ENCODE measurements at regions not wholly inside any gene's neighbourhood (a gene's known extent, or its start where the extent isn't known, plus 50 kb on each side); places are given as distances from the start of the nearest gene placed in this dataset.
A peak's percentile ranks its signal among the peaks of the same experiment; 100 is the strongest.

GRCh38 chr14:38105106-38105702 lies 102.5 kb upstream of the SSTR1 start:
- Histone ChIP-seq H3K9me3 (replicated peaks in 1 of 2; ENCODE audit: control insufficient read depth in 1 of 2, insufficient read depth in 1 of 2, low read length in 2 of 2) (peaks cover 13 to 19% of the 10 kb centered on the region in 2 donors), H3K27me3 (ENCODE audit: control insufficient read depth in 2 of 2, insufficient read depth in 2 of 2, low read length in 2 of 2) (no peaks in the 10 kb centered on the region), H3K9ac (ENCODE audit: insufficient read depth, low read length, poor library complexity, severe bottlenecking) (no peak overlapping the region), H3K4me1 (ENCODE audit: control insufficient read depth in 1 of 2, insufficient read depth in 2 of 2, low read length in 2 of 2) (no peaks in the 10 kb centered on the region), H3K4me3 (replicated peaks in 1 of 3; ENCODE audit: low read depth in 2 of 3, low read length in 3 of 3) (no peak overlapping the region), H3K27ac (ENCODE audit: low read depth in 1 of 2, low read length in 2 of 2) (no peak overlapping the region), H3K36me3 (replicated peaks in 1 of 2; ENCODE audit: control insufficient read depth in 1 of 2, insufficient read depth in 2 of 2, low read length in 2 of 2) (no peaks in the 10 kb centered on the region), H3K4me2 (replicated peaks; ENCODE audit: extremely low read depth, low read length, poor library complexity, severe bottlenecking) (no peak overlapping the region), H2AFZ (ENCODE audit: insufficient read depth, low read depth, low read length, poor library complexity, severe bottlenecking) (no peak overlapping the region), H3K79me2 (ENCODE audit: insufficient read depth, low read length) (no peaks in the 10 kb centered on the region), H4K20me1 (ENCODE audit: insufficient read depth, low read length) (no peaks in the 10 kb centered on the region)
- H3K4me1 Mint-ChIP-seq, result no peaks in the 10 kb centered on the region
- DNase-seq, result no peak
- intact Hi-C loops (cut with micrococcal nuclease), result no loop called here
- peaks cover 7 to 26% (median 13%) of the 10 kb centered on the region in 7 donors for H3K9me3 Mint-ChIP-seq
- TF ChIP-seq CTCF (IDR thresholded peaks at IDR 0.05), result no peak
- WGBS (ENCODE audit: insufficient coverage), result 97% methylated on average over 5 of the region's 9 CpGs
- no peak overlapping the region for H3K27ac Mint-ChIP-seq
- H3K36me3 Mint-ChIP-seq, result no peaks in the 10 kb centered on the region
- H3K27me3 Mint-ChIP-seq (ENCODE audit: low read depth in 3 of 3), result peaks cover 0 to 2% (median 0%) of the 10 kb centered on the region in 3 donors
- no peak overlapping the region for H3K4me3 Mint-ChIP-seq

- whole genome bisulfite sequencing (ENCODE audit: insufficient coverage), result no CpG with 5 or more reads among the region's 2 CpGs
- Histone ChIP-seq H4K20me1 (ENCODE audit: insufficient read depth, low read length) (no peaks in the 10 kb centered on the region), H3K36me3 (replicated peaks in 1 of 2; ENCODE audit: control insufficient read depth in 1 of 2, insufficient read depth in 2 of 2, low read length in 2 of 2) (no peaks in the 10 kb centered on the region), H3K9me3 (replicated peaks in 1 of 2; ENCODE audit: control insufficient read depth in 1 of 2, insufficient read depth in 1 of 2, low read length in 2 of 2) (peaks cover 13 to 19% of the 10 kb centered on the region in 2 donors), H3K27ac (ENCODE audit: low read depth in 1 of 2, low read length in 2 of 2) (no peak overlapping the region), H3K27me3 (ENCODE audit: control insufficient read depth in 2 of 2, insufficient read depth in 2 of 2, low read length in 2 of 2) (no peaks in the 10 kb centered on the region), H3K4me3 (replicated peaks in 1 of 3; ENCODE audit: low read depth in 2 of 3, low read length in 3 of 3) (no peak overlapping the region), H3K4me2 (replicated peaks; ENCODE audit: extremely low read depth, low read length, poor library complexity, severe bottlenecking) (no peak overlapping the region), H3K9ac (ENCODE audit: insufficient read depth, low read length, poor library complexity, severe bottlenecking) (no peak overlapping the region), H2AFZ (ENCODE audit: insufficient read depth, low read depth, low read length, poor library complexity, severe bottlenecking) (no peak overlapping the region), H3K4me1 (ENCODE audit: control insufficient read depth in 1 of 2, insufficient read depth in 2 of 2, low read length in 2 of 2) (no peaks in the 10 kb centered on the region), H3K79me2 (ENCODE audit: insufficient read depth, low read length) (no peaks in the 10 kb centered on the region)
- peak in 1 of 3 donors; percentile 3 for DNase-seq
- H3K4me3 Mint-ChIP-seq, result no peak overlapping the region
- H3K27me3 Mint-ChIP-seq (ENCODE audit: low read depth in 3 of 3), result peaks cover 0 to 2% (median 0%) of the 10 kb centered on the region in 3 donors
- TF ChIP-seq CTCF (IDR thresholded peaks at IDR 0.05), result no peak
- H3K9me3 Mint-ChIP-seq, result peaks cover 7 to 22% (median 13%) of the 10 kb centered on the region in 7 donors
- intact Hi-C loops (cut with micrococcal nuclease), result no loop called here
- no peaks in the 10 kb centered on the region for H3K4me1 Mint-ChIP-seq
- no peaks in the 10 kb centered on the region for H3K36me3 Mint-ChIP-seq
- no peak overlapping the region for H3K27ac Mint-ChIP-seq
These were observed 100.5 kb upstream of the SSTR1 start for GRCh38 chr14:38107216-38107631.

Measured in CD14-positive monocyte (primary cell).